NCI-H2227 treated with DMSO at 0.1 percent for 48 hours (cell line): ENCODE measurements at regions not wholly inside any gene's neighbourhood (a gene's known extent, or its start where the extent isn't known, plus 50 kb on each side); places are given as distances from the start of the nearest gene placed in this dataset.
"Not testable (repeated sequence)": the region's sequence is repeated elsewhere in the genome, so short reads cannot be mapped to it uniquely, and the experiment has no call there.

Experiments used
- DNase-seq: peaks from one replicate; lab custom pipeline; 2025; lab: John Stamatoyannopoulos, UW

GRCh38 chr13:83471011-83471410 lies 411.3 kb downstream of the SLITRK1 start:
- no peak for DNase-seq

GRCh38 chr13:83470133-83470797 lies 412.0 kb downstream of the SLITRK1 start:
- no peak for DNase-seq

- no peak for DNase-seq
Measured at GRCh38 chr13:83453723-83454122, 428.6 kb downstream of the SLITRK1 start.

- DNase-seq: no peak
Measured at GRCh38 chr13:83453300-83453699, 429.0 kb downstream of the SLITRK1 start.

- DNase-seq: no peak
Measured at GRCh38 chr13:83452292-83452950, 429.9 kb downstream of the SLITRK1 start.

GRCh38 chr13:83450591-83450990 lies 431.7 kb downstream of the SLITRK1 start:
- DNase-seq: no peak

- no peak for DNase-seq
Measured at GRCh38 chr13:83449668-83450395, 432.4 kb downstream of the SLITRK1 start.

- no peak for DNase-seq
Measured at GRCh38 chr13:83440465-83440864, 441.8 kb downstream of the SLITRK1 start.

GRCh38 chr13:83439464-83439863 lies 442.8 kb downstream of the SLITRK1 start:
- DNase-seq: not testable (repeated sequence)

GRCh38 chr13:83423861-83424260 lies 458.4 kb downstream of the SLITRK1 start:
- DNase-seq: no peak

- no peak for DNase-seq
Measured at GRCh38 chr13:83423381-83423780, 458.9 kb downstream of the SLITRK1 start.

GRCh38 chr13:83414393-83414792 lies 467.9 kb downstream of the SLITRK1 start:
- no peak for DNase-seq

- no peak for DNase-seq
Measured at GRCh38 chr13:83386609-83387008, 495.7 kb downstream of the SLITRK1 start.

GRCh38 chr13:83378908-83379307 lies 503.4 kb downstream of the SLITRK1 start:
- DNase-seq: no peak

GRCh38 chr13:83377491-83377890 lies 504.8 kb downstream of the SLITRK1 start:
- DNase-seq: no peak

GRCh38 chr13:83372786-83373185 lies 509.5 kb downstream of the SLITRK1 start:
- no peak for DNase-seq

- no peak for DNase-seq
Measured at GRCh38 chr13:83365723-83366122, 516.6 kb downstream of the SLITRK1 start.

- DNase-seq: no peak
Measured at GRCh38 chr13:83355041-83355440, 527.2 kb downstream of the SLITRK1 start.

- no peak for DNase-seq
Measured at GRCh38 chr13:83352391-83352790, 529.9 kb downstream of the SLITRK1 start.

GRCh38 chr13:83350569-83350968 lies 531.7 kb downstream of the SLITRK1 start:
- DNase-seq: no peak

- DNase-seq: no peak
Measured at GRCh38 chr13:83344518-83344917, 537.8 kb downstream of the SLITRK1 start.

- no peak for DNase-seq
Measured at GRCh38 chr13:83340170-83340569, 542.1 kb downstream of the SLITRK1 start.
